ENCODE measurements at regions not wholly inside any gene's neighbourhood (a gene's known extent, or its start where the extent isn't known, plus 50 kb on each side); places are given as distances from the start of the nearest gene placed in this dataset.
A peak's percentile ranks its signal among the peaks of the same experiment; 100 is the strongest.

- no peak for DNase-seq (ENCODE audit: low read depth, low spot score)
Observed at GRCh38 chr11:11078344-11079086, 220.7 kb upstream of the ZBED5 start.

- DNase-seq (ENCODE audit: low read depth, low spot score), result no peak
Observed at GRCh38 chr11:11077898-11078297, 220.0 kb upstream of the ZBED5 start.

- no peak for DNase-seq (ENCODE audit: low read depth, low spot score)
Observed at GRCh38 chr11:11076879-11077278, 219.0 kb upstream of the ZBED5 start.

GRCh38 chr11:11076276-11076675, 218.4 kb upstream of the ZBED5 start:
- no peak for DNase-seq (ENCODE audit: low read depth, low spot score)

- peak; percentile 17 for DNase-seq (ENCODE audit: low read depth, low spot score)
Observed at GRCh38 chr11:11075515-11076171, 217.8 kb upstream of the ZBED5 start.

GRCh38 chr11:11074686-11075335, 217.0 kb upstream of the ZBED5 start:
- no peak for DNase-seq (ENCODE audit: low read depth, low spot score)

GRCh38 chr11:11073996-11074395, 216.1 kb upstream of the ZBED5 start:
- DNase-seq (ENCODE audit: low read depth, low spot score), result no peak

GRCh38 chr11:11072067-11072466, 214.2 kb upstream of the ZBED5 start:
- DNase-seq (ENCODE audit: low read depth, low spot score), result peak; percentile 88

GRCh38 chr11:11071486-11071885, 213.6 kb upstream of the ZBED5 start:
- no peak for DNase-seq (ENCODE audit: low read depth, low spot score)

GRCh38 chr11:11070976-11071375, 213.1 kb upstream of the ZBED5 start:
- no peak for DNase-seq (ENCODE audit: low read depth, low spot score)

- peak; percentile 34 for DNase-seq (ENCODE audit: low read depth, low spot score)
Observed at GRCh38 chr11:11069841-11070835, 212.3 kb upstream of the ZBED5 start.

GRCh38 chr11:11068113-11068512, 210.3 kb upstream of the ZBED5 start:
- no peak for DNase-seq (ENCODE audit: low read depth, low spot score)

GRCh38 chr11:11065396-11065795, 207.5 kb upstream of the ZBED5 start:
- DNase-seq (ENCODE audit: low read depth, low spot score), result peak; percentile 14

GRCh38 chr11:11057472-11057854, 199.6 kb upstream of the ZBED5 start:
- DNase-seq (ENCODE audit: low read depth, low spot score), result no peak

- DNase-seq (ENCODE audit: low read depth, low spot score), result no peak
Observed at GRCh38 chr11:11056749-11057471, 199.1 kb upstream of the ZBED5 start.

- DNase-seq (ENCODE audit: low read depth, low spot score), result no peak
Observed at GRCh38 chr11:11056316-11056715, 198.5 kb upstream of the ZBED5 start.

GRCh38 chr11:11047851-11048610, 190.2 kb upstream of the ZBED5 start:
- DNase-seq (ENCODE audit: low read depth, low spot score), result no peak

GRCh38 chr11:11046781-11047180, 188.9 kb upstream of the ZBED5 start:
- no peak for DNase-seq (ENCODE audit: low read depth, low spot score)

GRCh38 chr11:11045156-11045930, 187.5 kb upstream of the ZBED5 start:
- DNase-seq (ENCODE audit: low read depth, low spot score), result no peak
